GM21381 (cell line): ENCODE measurements at regions not wholly inside any gene's neighbourhood (a gene's known extent, or its start where the extent isn't known, plus 50 kb on each side); places are given as distances from the start of the nearest gene placed in this dataset.
"Not testable (repeated sequence)": the region's sequence is repeated elsewhere in the genome, so short reads cannot be mapped to it uniquely, and the experiment has no call there.

Source experiments
- ATAC-seq: cut with Tn5 transposase; IDR thresholded peaks from one replicate; pipeline ENCODE4 v1.9.1; 2021; ENCODE audit warnings: mild to moderate bottlenecking, moderate library complexity; ENCODE audit not compliant: unreplicated experiment

- ATAC-seq, result no peak
Observed at GRCh38 chr3:103847081-103848062, 1412.6 kb downstream of the ZPLD1 start.

DNA sequence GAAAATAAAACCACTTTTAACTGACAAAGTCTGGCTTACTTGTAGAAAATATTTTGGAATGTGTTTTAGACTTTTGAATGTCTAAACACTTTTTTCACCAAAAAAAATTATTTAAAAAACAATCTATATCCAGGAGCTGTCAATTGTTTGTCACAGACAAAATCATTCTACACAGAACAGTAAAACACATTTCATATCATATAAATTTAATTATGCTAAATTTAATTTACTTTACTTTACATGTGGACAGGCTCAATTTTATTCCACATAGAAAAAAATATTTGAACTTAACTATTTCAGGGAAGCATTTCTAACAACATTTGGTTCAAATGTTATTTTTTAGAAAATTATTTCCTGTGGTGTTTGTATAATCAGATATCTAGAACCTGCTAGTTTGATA is 1417.0 kb downstream of the ZPLD1 start:
- no peak for ATAC-seq

DNA sequence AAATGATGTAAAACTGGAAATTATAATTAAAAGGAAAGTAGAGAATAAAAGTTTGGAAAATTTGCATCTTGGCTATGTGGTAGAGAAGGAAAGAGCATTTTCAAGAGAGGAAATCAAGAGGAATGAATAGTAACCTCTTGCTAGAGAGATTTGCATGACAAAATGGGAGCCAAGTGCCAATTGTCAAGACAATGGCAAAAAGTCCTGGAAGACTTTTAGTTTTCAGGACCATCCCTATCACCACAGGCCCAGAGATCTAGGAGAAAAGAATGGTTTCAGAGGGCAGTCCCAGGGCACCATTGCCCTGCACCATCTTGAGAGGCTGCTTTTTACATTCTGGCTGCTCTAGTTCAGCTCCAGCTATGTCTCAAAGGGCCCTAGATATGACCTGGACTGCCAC is 1427.6 kb downstream of the ZPLD1 start:
- ATAC-seq, result no peak

GRCh38 chr3:103863381-103863780 is 1428.6 kb downstream of the ZPLD1 start:
- no peak for ATAC-seq

- ATAC-seq, result no peak
Observed at GRCh38 chr3:103866113-103866512, 1431.3 kb downstream of the ZPLD1 start.

DNA sequence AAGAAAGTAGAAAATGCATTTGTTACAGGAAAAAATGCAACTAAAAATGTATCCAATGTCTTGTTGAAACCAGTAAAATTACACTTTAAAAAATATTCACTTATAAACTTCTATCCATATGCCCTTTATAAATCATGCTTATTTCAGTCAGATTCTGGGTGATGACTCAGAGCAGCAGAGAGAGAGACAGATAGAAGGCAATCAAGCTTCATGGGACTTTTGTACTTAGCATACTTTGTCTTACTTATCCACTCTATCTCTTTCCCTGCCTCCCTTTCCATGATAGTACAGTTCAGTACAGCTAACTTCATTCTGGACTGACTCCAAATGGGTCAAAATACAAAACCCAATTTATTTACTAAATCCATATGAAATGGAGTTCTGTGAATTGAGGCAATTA is 1438.2 kb downstream of the ZPLD1 start:
- ATAC-seq, result no peak

- ATAC-seq, result no peak
Observed at GRCh38 chr3:103873897-103874545, 1439.2 kb downstream of the ZPLD1 start.

DNA sequence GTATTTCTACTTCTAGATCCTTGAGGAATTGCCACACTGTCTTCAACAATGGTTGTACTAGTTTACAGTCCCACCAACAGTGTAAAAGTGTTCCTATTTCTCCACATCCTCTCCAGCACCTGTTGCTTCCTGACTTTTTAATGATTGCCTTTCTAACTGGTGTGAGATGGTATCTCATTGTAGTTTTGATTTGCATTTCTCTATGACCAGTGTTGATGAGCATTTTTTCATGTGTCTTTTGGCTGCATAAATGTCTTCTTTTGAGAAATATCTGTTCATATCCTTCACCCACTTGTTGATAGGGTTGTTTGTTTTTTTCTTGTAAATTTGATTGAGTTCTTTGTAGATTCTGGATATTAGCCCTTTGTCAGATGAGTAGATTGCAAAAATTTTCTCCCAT is 1447.0 kb downstream of the ZPLD1 start:
- not testable (repeated sequence) for ATAC-seq

- no peak for ATAC-seq
Observed at GRCh38 chr3:103889675-103890074, 1454.9 kb downstream of the ZPLD1 start.

GRCh38 chr3:103894162-103894822 is 1459.5 kb downstream of the ZPLD1 start:
- ATAC-seq, result no peak

GRCh38 chr3:103899328-103899727 is 1464.5 kb downstream of the ZPLD1 start:
- ATAC-seq, result no peak

GRCh38 chr3:103904991-103905390 is 1461.7 kb upstream of the ALCAM start:
- no peak for ATAC-seq

DNA sequence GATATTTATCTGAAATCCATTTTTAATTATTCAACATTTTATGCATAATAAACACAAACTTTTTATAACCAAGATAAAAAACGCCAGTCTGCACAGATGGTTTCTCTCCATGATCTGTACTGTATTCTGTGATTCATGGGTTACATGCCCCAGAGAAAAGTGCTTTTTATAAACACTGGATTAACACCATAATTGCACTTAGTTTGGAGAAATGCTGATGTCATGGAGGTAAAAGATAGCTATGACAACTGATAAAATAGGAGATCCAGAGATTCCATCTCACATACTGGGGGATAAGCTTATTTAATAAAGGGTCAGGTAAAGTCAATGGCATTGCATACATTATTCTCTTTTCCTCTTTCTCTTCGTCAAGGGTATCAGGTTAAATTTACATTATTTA is 1460.4 kb upstream of the ALCAM start:
- ATAC-seq, result no peak

DNA sequence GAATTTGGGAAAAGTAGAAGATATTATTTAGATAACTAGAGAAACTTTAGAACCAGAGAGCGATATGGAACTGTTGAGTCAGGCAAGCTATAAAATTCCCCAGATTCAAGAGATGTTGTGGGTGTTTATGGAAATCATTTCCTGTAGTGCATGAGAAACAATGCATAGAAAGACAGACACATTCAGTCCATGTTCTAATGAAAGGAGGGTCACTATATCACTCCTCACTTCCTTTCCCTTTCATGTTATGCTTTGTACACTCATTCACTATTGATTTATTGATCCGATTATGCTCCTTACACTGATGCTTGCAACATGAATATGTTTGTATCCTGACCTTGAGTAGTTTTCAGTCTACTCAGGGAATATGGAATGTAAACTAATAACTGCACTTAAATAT is 1459.9 kb upstream of the ALCAM start:
- ATAC-seq, result no peak

DNA sequence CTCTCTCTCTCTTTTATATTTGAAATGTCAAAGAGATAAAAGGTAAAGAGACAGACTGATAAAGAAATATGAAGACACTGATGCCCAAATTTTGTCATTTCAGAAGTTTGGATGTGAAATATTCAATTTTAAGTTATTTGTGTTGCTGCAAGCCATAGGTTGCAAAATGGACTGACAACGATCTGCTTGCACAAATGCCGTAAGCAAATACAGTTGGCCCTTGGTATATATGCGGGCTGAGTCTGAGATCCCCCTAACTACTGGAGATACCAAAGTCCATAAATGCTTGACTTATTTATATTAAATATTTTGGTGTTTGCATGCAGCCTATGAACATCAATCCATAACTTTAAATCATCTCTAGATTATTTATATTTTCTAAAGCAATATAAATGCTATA is 1459.1 kb upstream of the ALCAM start:
- no peak for ATAC-seq

DNA sequence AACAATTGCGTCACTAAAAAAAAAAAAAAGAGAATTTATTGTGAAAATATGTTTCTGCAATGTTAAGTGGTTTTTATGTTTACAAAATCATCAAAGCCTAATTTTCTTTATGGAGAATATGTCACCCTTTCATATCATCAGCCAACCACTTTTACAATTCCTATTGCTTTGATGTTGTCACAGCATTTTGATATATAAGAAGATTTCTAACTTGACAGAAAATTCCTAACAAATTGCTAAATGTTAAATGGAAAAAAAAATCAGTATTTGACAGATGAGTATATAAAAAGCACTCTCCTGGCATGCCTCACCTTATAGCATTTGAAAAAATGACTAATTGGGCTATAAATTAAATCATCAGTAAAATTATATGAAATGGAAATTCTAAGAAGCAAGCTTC is 1457.3 kb upstream of the ALCAM start:
- ATAC-seq, result no peak

- ATAC-seq, result no peak
Observed at GRCh38 chr3:103918336-103918735, 1448.4 kb upstream of the ALCAM start.

- no peak for ATAC-seq
Observed at GRCh38 chr3:103919327-103919726, 1447.4 kb upstream of the ALCAM start.

DNA sequence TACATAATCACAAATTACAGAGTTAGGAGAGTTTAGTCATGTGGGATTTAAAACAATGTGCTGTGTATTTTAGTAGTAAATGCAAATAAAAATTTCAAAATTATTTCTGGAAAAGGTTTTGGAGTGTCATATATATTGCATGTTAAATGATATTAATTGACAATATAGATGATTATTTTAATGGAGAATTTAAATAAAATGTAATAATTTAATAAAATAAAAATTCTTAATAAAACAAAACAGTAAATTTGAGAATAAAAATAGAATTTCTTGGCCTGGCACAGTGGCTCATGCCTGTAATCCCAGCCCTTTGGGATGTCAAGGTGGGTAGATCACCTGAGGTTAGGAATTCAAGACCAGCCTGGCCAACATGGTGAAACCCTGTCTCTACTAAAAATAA is 1442.8 kb upstream of the ALCAM start:
- ATAC-seq, result no peak

DNA sequence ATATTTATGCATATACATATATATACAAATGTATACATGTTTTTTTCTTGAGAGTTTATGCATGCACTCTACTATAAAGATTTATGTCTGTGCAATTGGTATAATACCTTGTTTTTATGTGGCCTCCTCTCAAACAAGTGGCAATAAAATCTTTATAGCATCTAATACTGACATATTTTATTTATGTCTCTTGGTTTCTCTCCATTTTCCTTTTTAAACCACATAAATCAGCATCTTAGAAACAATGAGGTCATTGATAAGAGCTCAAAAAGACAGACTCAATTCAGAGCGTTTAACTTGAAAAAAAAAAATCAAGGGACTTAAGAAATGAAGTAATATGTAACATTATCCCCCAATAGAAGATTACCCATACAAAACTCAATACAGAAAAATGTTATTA is 1442.2 kb upstream of the ALCAM start:
- ATAC-seq, result no peak

GRCh38 chr3:103926936-103927335 is 1439.8 kb upstream of the ALCAM start:
- ATAC-seq, result no peak

DNA sequence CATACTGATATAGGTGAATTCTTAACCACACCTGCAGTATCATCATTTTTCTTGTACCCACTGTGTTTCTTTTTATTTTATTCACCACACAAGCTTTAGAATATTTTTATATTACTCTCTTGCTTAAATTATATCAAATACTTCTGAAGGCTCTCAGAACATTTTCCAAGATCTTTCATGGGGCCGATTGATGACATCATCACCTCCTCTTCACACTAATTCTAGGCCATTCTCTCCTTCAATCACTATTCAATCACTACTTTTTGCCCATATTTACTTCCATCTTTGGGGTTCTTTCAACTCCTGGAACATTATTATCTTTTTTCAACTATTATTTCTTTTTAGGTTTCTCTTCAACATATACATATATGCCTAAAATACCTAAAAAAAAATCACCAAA is 1438.8 kb upstream of the ALCAM start:
- ATAC-seq, result no peak
